Nephron (organoid): ENCODE measurements at regions not wholly inside any gene's neighbourhood (a gene's known extent, or its start where the extent isn't known, plus 50 kb on each side); places are given as distances from the start of the nearest gene placed in this dataset.

Experiments used
- H3K27ac Mint-ChIP-seq, 3 experiments: 2 replicates each; pipeline ENCODE4 v1.8.0; 2020; ENCODE audit warnings: mixed read lengths in 3 of 3, mild to moderate bottlenecking in 2 of 3, moderate library complexity in 1 of 3
- H3K27me3 Mint-ChIP-seq: 2 replicates; pipeline ENCODE4 v1.8.0; 2021; ENCODE audit warnings: low read depth, mild to moderate bottlenecking, moderate library complexity, mixed read lengths
- H3K36me3 Mint-ChIP-seq: 2 replicates; pipeline ENCODE4 v1.8.0; 2020; ENCODE audit warnings: low read depth, mixed read lengths
- H3K4me1 Mint-ChIP-seq: 2 replicates; pipeline ENCODE4 v1.8.0; 2020; ENCODE audit warnings: mixed read lengths
- H3K4me3 Mint-ChIP-seq, 3 experiments: 2 replicates each; pipeline ENCODE4 v1.8.0; 2020; ENCODE audit warnings: mild to moderate bottlenecking in 3 of 3, mixed read lengths in 3 of 3, moderate library complexity in 2 of 3
- H3K9me3 Mint-ChIP-seq: 2 replicates; pipeline ENCODE4 v1.8.0; 2020; ENCODE audit warnings: mixed read lengths
- CTCF ChIP-seq, 3 experiments: fragments of 200-600 bp; sonication (generic); IDR thresholded peaks; one replicate each; pipeline ENCODE4 v1.5.0; 2021; ENCODE audit warnings: antibody characterized with exemption in 3 of 3; ENCODE audit not compliant: unreplicated experiment in 3 of 3

- TF ChIP-seq CTCF (IDR thresholded peaks at IDR 0.05; ENCODE audit: unreplicated experiment in 3 of 3) = no peak
- Mint-ChIP-seq H3K9me3 (no peaks in the 10 kb centered on the region), H3K4me1 (no peaks in the 10 kb centered on the region), H3K27ac (no peak overlapping the region), H3K4me3 (no peak overlapping the region), H3K27me3 (peaks cover 7% of the 10 kb centered on the region), H3K36me3 (no peaks in the 10 kb centered on the region)
Measured at GRCh38 chr1:238892612-238893011, 493.8 kb upstream of the CHRM3 start.

GRCh38 chr1:238861342-238862066, 524.9 kb upstream of the CHRM3 start:
- no peaks in the 10 kb centered on the region for H3K9me3 Mint-ChIP-seq
- H3K36me3 Mint-ChIP-seq = no peaks in the 10 kb centered on the region
- no peaks in the 10 kb centered on the region for H3K4me1 Mint-ChIP-seq
- H3K27me3 Mint-ChIP-seq = peaks cover 5% of the 10 kb centered on the region
- H3K27ac Mint-ChIP-seq = no peak overlapping the region
- TF ChIP-seq CTCF (IDR thresholded peaks at IDR 0.05; ENCODE audit: unreplicated experiment in 3 of 3) = no peak
- H3K4me3 Mint-ChIP-seq = no peak overlapping the region

GRCh38 chr1:238833919-238834318, 552.4 kb upstream of the CHRM3 start:
- no peaks in the 10 kb centered on the region for H3K4me1 Mint-ChIP-seq
- H3K4me3 Mint-ChIP-seq = no peak overlapping the region
- TF ChIP-seq CTCF (IDR thresholded peaks at IDR 0.05; ENCODE audit: unreplicated experiment in 3 of 3) = no peak
- H3K36me3 Mint-ChIP-seq = no peaks in the 10 kb centered on the region
- H3K9me3 Mint-ChIP-seq = peaks cover 16% of the 10 kb centered on the region
- no peaks in the 10 kb centered on the region for H3K27me3 Mint-ChIP-seq
- H3K27ac Mint-ChIP-seq = no peak overlapping the region

GRCh38 chr1:238832106-238832505, 554.3 kb upstream of the CHRM3 start:
- no peak for TF ChIP-seq CTCF (IDR thresholded peaks at IDR 0.05; ENCODE audit: unreplicated experiment in 3 of 3)
- Mint-ChIP-seq H3K4me1 (no peaks in the 10 kb centered on the region), H3K9me3 (peaks cover 17% of the 10 kb centered on the region), H3K36me3 (no peaks in the 10 kb centered on the region), H3K4me3 (no peak overlapping the region), H3K27ac (no peak overlapping the region), H3K27me3 (no peaks in the 10 kb centered on the region)

- no peak for TF ChIP-seq CTCF (IDR thresholded peaks at IDR 0.05; ENCODE audit: unreplicated experiment in 3 of 3)
- H3K4me3 Mint-ChIP-seq = no peak overlapping the region
- H3K27ac Mint-ChIP-seq = no peak overlapping the region
- H3K9me3 Mint-ChIP-seq = peaks cover 16% of the 10 kb centered on the region
- H3K36me3 Mint-ChIP-seq = no peaks in the 10 kb centered on the region
- no peaks in the 10 kb centered on the region for H3K27me3 Mint-ChIP-seq
- H3K4me1 Mint-ChIP-seq = no peaks in the 10 kb centered on the region
Measured at GRCh38 chr1:238830036-238830611, 556.2 kb upstream of the CHRM3 start.

- Mint-ChIP-seq H3K4me3 (no peak overlapping the region), H3K27me3 (no peaks in the 10 kb centered on the region), H3K27ac (no peak overlapping the region), H3K4me1 (no peaks in the 10 kb centered on the region), H3K36me3 (no peaks in the 10 kb centered on the region), H3K9me3 (peaks cover 18% of the 10 kb centered on the region)
- TF ChIP-seq CTCF (IDR thresholded peaks at IDR 0.05; ENCODE audit: unreplicated experiment in 3 of 3) = no peak
Measured at GRCh38 chr1:238826891-238827290, 559.5 kb upstream of the CHRM3 start.
